Type B pancreatic cell (in vitro differentiated cells): ENCODE measurements at regions not wholly inside any gene's neighbourhood (a gene's known extent, or its start where the extent isn't known, plus 50 kb on each side); places are given as distances from the start of the nearest gene placed in this dataset.

Source experiments
- DNase-seq: peaks from one replicate; pipeline ENCODE4 v3.0.0; 2021; ENCODE audit warnings: mixed read lengths; ENCODE audit not compliant: unreplicated experiment; ENCODE audit errors: extremely low spot score
- H3K27ac Mint-ChIP-seq: 2 replicates; pipeline ENCODE4 v1.8.0; 2021; ENCODE audit warnings: mild to moderate bottlenecking, mixed read lengths
- H3K27me3 Mint-ChIP-seq: 2 replicates; pipeline ENCODE4 v1.8.0; 2021; ENCODE audit warnings: mixed read lengths
- H3K36me3 Mint-ChIP-seq: 2 replicates; pipeline ENCODE4 v1.8.0; 2021; ENCODE audit warnings: mixed read lengths
- H3K4me1 Mint-ChIP-seq: one replicate; pipeline ENCODE4 v1.8.0; 2021; ENCODE audit warnings: mixed read lengths; ENCODE audit not compliant: unreplicated experiment
- H3K4me3 Mint-ChIP-seq: 2 replicates; pipeline ENCODE4 v1.8.0; 2021; ENCODE audit warnings: mild to moderate bottlenecking, mixed read lengths
- H3K9me3 Mint-ChIP-seq: 2 replicates; pipeline ENCODE4 v1.8.0; 2021; ENCODE audit warnings: mixed read lengths
- CTCF ChIP-seq: fragments of 200-600 bp; sonication (generic); conservative IDR thresholded peaks from 2 replicates; pipeline ENCODE4 v1.5.0; 2021; ENCODE audit warnings: antibody characterized with exemption, mild to moderate bottlenecking

- Mint-ChIP-seq H3K36me3 (no peaks in the 10 kb centered on the region), H3K27me3 (no peaks in the 10 kb centered on the region), H3K9me3 (no peaks in the 10 kb centered on the region), H3K4me1 (no peaks in the 10 kb centered on the region), H3K4me3 (no peak overlapping the region), H3K27ac (no peak overlapping the region)
- no peak for DNase-seq
- TF ChIP-seq CTCF, result no peak
These were observed 198.4 kb upstream of the ADGRL4 start for GRCh38 chr1:79204779-79205479.

GRCh38 chr1:79198832-79199231, 192.3 kb upstream of the ADGRL4 start:
- no peak for DNase-seq

GRCh38 chr1:79197421-79197820, 190.9 kb upstream of the ADGRL4 start:
- no peaks in the 10 kb centered on the region for H3K36me3 Mint-ChIP-seq
- no peaks in the 10 kb centered on the region for H3K27me3 Mint-ChIP-seq
- no peak for DNase-seq
- no peaks in the 10 kb centered on the region for H3K9me3 Mint-ChIP-seq
- no peaks in the 10 kb centered on the region for H3K4me1 Mint-ChIP-seq
- H3K4me3 Mint-ChIP-seq, result no peak overlapping the region
- no peak overlapping the region for H3K27ac Mint-ChIP-seq
- peak; percentile 52 for TF ChIP-seq CTCF

More at GRCh38 chr1:79198832-79199231, 192.3 kb upstream of the ADGRL4 start:
- Mint-ChIP-seq H3K27me3 (no peaks in the 10 kb centered on the region), H3K4me3 (no peak overlapping the region), H3K36me3 (no peaks in the 10 kb centered on the region), H3K27ac (no peak overlapping the region), H3K4me1 (no peaks in the 10 kb centered on the region), H3K9me3 (no peaks in the 10 kb centered on the region)
- TF ChIP-seq CTCF, result no peak

- no peaks in the 10 kb centered on the region for H3K36me3 Mint-ChIP-seq
- H3K27ac Mint-ChIP-seq, result no peak overlapping the region
- no peaks in the 10 kb centered on the region for H3K27me3 Mint-ChIP-seq
- no peaks in the 10 kb centered on the region for H3K9me3 Mint-ChIP-seq
- DNase-seq, result no peak
- H3K4me1 Mint-ChIP-seq, result no peaks in the 10 kb centered on the region
- no peak overlapping the region for H3K4me3 Mint-ChIP-seq
- TF ChIP-seq CTCF, result no peak
These were observed 189.7 kb upstream of the ADGRL4 start for GRCh38 chr1:79196211-79196610.

GRCh38 chr1:79193211-79194079, 186.9 kb upstream of the ADGRL4 start:
- no peak overlapping the region for H3K4me3 Mint-ChIP-seq
- TF ChIP-seq CTCF, result no peak
- no peaks in the 10 kb centered on the region for H3K36me3 Mint-ChIP-seq
- no peak overlapping the region for H3K27ac Mint-ChIP-seq
- no peaks in the 10 kb centered on the region for H3K9me3 Mint-ChIP-seq
- DNase-seq, result no peak
- peaks cover under 1% of the 10 kb centered on the region for H3K4me1 Mint-ChIP-seq
- no peaks in the 10 kb centered on the region for H3K27me3 Mint-ChIP-seq
